Right atrium auricular region (tissue), 2 donors: ENCODE measurements at regions not wholly inside any gene's neighbourhood (a gene's known extent, or its start where the extent isn't known, plus 50 kb on each side); places are given as distances from the start of the nearest gene placed in this dataset.
"Not testable (repeated sequence)": the region's sequence is repeated elsewhere in the genome, so short reads cannot be mapped to it uniquely, and the experiment has no call there.

Experiments
- DNase-seq: peaks from one replicate; pipeline ENCODE4 v3.0.0-alpha.2; 2019; ENCODE audit warnings: low spot score
- H3K27ac ChIP-seq, 2 donors: fragments of 200-600 bp; sonication (generic); 1 replicate in 1 of 2; 2 replicates in 1 of 2; pipeline ENCODE4 v1.5.1; 2016 to 2019
- H3K27me3 ChIP-seq, 2 donors: fragments of 200-600 bp; sonication (generic); one replicate each; pipeline versions ENCODE4 v1.5.1 to v1.6.0; 2017 to 2019
- H3K36me3 ChIP-seq: fragments of 200-600 bp; sonication (generic); one replicate; pipeline ENCODE4 v1.5.1; 2016
- H3K4me1 ChIP-seq, 2 donors: fragments of 200-600 bp; sonication (generic); one replicate each; pipeline versions ENCODE4 v1.5.1 to v1.6.0; 2017 to 2019
- H3K4me3 ChIP-seq, 2 donors: fragments of 200-600 bp; sonication (generic); 1 replicate in 1 of 2; 2 replicates in 1 of 2; pipeline ENCODE4 v1.5.1; 2017 to 2019; ENCODE audit warnings: mild to moderate bottlenecking in 1 of 2, moderate library complexity in 1 of 2
- H3K9me3 ChIP-seq, 2 donors: fragments of 200-600 bp; sonication (generic); one replicate each; pipeline ENCODE4 v1.5.1; 2019
- TF ChIP-seq, protein P1 (sequence below), 2 donors: fragments of 200-600 bp; sonication (generic); IDR thresholded peaks; one replicate each; pipeline ENCODE4 v1.5.1; 2019; ENCODE audit warnings: antibody characterized with exemption in 2 of 2

DNA sequence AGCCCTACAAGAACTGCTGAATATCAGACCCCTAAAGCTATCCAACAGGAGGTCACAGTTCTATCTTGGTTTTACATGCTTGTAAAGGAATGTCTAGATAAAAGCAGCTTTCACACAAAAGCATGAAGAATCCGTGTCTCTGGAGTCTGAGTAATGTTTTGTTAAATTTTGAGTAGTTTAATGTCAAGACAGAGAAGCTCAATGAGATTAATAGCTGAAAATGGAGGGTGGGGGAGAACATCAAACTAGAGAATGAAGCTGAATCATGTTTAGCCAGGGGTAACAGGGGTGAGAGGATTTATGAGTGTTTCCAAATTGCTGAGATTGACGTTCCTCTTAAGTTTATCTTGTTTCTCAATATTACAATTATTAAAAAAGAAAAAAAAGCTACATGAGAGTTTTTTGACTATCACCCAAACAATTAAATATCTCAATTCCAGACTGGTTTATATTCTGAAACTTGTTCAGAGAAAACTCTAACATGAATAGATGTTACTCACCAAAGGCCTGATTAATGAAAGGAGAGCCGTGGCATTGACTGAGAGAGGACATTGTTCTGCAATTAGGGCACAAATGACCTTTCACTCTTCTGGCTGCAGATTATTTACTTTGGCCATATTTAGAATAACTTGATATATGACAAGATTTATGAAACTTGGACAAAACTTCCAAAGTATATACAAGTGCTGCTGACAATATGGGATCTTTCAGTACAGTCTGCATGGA, 266.4 kb upstream of the ETAA1 start:
- H3K4me1 ChIP-seq, result no peaks in the 10 kb centered on the region
- H3K27ac ChIP-seq, result no peak overlapping the region
- TF ChIP-seq, protein P1, sequence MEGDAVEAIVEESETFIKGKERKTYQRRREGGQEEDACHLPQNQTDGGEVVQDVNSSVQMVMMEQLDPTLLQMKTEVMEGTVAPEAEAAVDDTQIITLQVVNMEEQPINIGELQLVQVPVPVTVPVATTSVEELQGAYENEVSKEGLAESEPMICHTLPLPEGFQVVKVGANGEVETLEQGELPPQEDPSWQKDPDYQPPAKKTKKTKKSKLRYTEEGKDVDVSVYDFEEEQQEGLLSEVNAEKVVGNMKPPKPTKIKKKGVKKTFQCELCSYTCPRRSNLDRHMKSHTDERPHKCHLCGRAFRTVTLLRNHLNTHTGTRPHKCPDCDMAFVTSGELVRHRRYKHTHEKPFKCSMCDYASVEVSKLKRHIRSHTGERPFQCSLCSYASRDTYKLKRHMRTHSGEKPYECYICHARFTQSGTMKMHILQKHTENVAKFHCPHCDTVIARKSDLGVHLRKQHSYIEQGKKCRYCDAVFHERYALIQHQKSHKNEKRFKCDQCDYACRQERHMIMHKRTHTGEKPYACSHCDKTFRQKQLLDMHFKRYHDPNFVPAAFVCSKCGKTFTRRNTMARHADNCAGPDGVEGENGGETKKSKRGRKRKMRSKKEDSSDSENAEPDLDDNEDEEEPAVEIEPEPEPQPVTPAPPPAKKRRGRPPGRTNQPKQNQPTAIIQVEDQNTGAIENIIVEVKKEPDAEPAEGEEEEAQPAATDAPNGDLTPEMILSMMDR (IDR thresholded peaks at IDR 0.05), result no peak
- H3K4me3 ChIP-seq, result no peak overlapping the region
- no peak for DNase-seq
- H3K9me3 ChIP-seq, result no peaks in the 10 kb centered on the region
- H3K36me3 ChIP-seq, result no peaks in the 10 kb centered on the region
- no peaks in the 10 kb centered on the region for H3K27me3 ChIP-seq

DNA sequence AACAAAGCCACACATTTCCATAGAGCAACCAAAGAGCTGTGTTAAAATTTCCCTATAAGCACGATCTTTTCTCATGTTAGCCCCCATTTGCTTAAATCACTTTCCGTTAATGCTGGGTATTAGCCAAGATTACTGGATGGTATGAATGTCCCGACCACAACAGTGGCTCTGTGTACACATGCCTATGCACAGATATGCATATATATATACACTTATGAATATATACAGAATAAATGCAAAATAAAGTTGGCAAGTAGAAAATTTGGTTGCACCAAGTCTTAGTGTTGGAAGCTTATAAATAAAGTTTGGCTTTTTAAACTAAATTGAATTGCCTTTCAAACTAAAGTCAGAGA, 265.9 kb upstream of the ETAA1 start:
- H3K4me3 ChIP-seq, result no peak overlapping the region
- TF ChIP-seq, protein P1 (IDR thresholded peaks at IDR 0.05), result no peak
- DNase-seq, result no peak
- no peaks in the 10 kb centered on the region for H3K27me3 ChIP-seq
- no peaks in the 10 kb centered on the region for H3K4me1 ChIP-seq
- no peak overlapping the region for H3K27ac ChIP-seq
- H3K36me3 ChIP-seq, result no peaks in the 10 kb centered on the region
- no peaks in the 10 kb centered on the region for H3K9me3 ChIP-seq

DNA sequence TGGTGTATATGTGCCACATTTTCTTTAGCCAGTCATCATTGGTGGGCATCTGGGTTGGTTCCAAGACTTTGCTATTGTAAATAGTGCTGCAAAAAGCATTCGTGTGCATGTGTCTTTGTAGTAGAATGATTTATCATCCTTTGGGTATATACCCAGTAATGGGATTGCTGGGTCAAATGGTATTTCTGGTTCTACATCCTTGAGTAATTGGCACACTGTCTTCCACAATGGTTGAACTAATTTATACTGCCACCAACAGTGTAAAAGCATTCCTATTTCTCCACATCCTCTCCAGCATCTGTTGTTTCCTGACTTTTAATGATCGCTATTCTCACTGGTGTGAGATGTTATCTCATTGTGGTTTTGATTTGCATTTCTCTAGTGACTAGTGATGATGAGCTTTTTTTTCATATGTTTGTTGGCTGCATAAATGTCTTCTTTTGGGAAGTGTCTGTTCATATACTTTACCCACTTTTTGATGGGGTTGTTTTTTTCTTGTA, 264.6 kb upstream of the ETAA1 start:
- H3K9me3 ChIP-seq, H3K4me3 ChIP-seq, H3K27me3 ChIP-seq, H3K4me1 ChIP-seq, H3K27ac ChIP-seq, DNase-seq, H3K36me3 ChIP-seq: not testable (repeated sequence)

DNA sequence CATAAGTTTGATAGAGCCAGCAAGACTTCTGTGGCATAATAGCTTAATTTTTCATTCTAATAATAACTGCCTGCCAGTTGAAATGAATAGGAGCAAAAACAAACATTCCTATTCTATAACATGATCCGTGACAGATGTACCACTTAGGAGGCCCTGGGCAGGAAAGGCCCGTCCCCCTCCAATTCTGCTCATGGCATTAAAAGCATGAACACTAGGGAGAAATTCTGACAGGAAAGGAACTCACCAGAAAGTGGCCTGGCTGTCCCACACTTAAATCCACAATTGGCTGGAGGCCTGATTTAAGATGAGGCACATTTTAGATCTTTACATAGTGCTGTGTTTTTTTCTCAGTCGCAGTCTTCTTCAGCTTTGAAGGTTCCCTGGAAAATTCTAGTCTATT, 261.9 kb upstream of the ETAA1 start:
- H3K4me1 ChIP-seq, result no peaks in the 10 kb centered on the region
- H3K27ac ChIP-seq, result no peak overlapping the region
- DNase-seq, result no peak
- no peaks in the 10 kb centered on the region for H3K36me3 ChIP-seq
- TF ChIP-seq, protein P1 (IDR thresholded peaks at IDR 0.05), result no peak
- no peak overlapping the region for H3K4me3 ChIP-seq
- H3K27me3 ChIP-seq, result no peaks in the 10 kb centered on the region
- no peaks in the 10 kb centered on the region for H3K9me3 ChIP-seq

DNA sequence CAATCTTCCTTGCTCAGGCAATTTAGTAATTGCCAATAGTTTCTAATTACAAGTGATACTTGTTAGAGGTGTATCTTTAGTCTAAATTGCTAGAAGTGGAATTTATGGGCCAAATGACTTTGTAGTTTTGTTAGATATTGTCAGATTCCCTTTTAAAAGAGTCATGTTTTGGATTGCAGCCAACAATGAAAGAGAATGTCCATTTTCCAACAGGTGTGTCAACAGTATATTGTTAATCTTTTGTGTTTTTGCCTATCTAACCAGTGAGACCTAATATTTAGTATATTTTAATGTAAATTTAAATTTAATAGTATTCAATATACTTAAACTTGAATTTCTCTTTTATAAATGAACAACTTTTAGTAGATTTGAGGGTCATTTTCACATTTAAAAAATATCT, 259.4 kb upstream of the ETAA1 start:
- H3K9me3 ChIP-seq, result no peaks in the 10 kb centered on the region
- no peak overlapping the region for H3K27ac ChIP-seq
- no peak for DNase-seq
- H3K27me3 ChIP-seq, result no peaks in the 10 kb centered on the region
- no peak overlapping the region for H3K4me3 ChIP-seq
- no peaks in the 10 kb centered on the region for H3K36me3 ChIP-seq
- TF ChIP-seq, protein P1 (IDR thresholded peaks at IDR 0.05), result no peak
- no peaks in the 10 kb centered on the region for H3K4me1 ChIP-seq

DNA sequence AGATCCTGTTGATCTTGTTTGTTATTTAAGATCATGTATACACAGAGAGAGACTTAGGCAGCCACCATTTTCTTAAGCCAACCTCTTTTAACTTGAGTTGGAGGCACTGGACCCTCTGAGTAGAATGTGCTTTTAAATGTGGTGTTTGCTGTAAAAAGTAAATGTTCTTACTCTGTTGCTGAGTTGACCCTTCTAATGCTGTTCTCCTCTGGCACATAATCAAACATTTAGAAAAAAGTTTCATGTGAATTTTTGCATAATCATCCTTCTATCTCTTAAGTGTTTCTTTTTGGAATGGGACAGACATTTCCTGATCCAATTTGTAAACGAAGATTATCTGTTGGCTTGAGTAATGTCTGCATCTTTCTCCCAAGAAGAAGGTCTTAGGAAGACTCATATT, 255.1 kb upstream of the ETAA1 start:
- no peaks in the 10 kb centered on the region for H3K4me1 ChIP-seq
- DNase-seq, result no peak
- H3K27me3 ChIP-seq, result no peaks in the 10 kb centered on the region
- H3K27ac ChIP-seq, result no peak overlapping the region
- H3K36me3 ChIP-seq, result no peaks in the 10 kb centered on the region
- no peaks in the 10 kb centered on the region for H3K9me3 ChIP-seq
- H3K4me3 ChIP-seq, result no peak overlapping the region
- TF ChIP-seq, protein P1 (IDR thresholded peaks at IDR 0.05), result no peak
